Renal cortical epithelial cell (primary cell): ENCODE measurements at regions not wholly inside any gene's neighbourhood (a gene's known extent, or its start where the extent isn't known, plus 50 kb on each side); places are given as distances from the start of the nearest gene placed in this dataset.

Source experiments
- DNase-seq: peaks from one replicate; pipeline ENCODE4 v3.0.0-alpha.2; 2011; ENCODE audit warnings: low read depth

DNA sequence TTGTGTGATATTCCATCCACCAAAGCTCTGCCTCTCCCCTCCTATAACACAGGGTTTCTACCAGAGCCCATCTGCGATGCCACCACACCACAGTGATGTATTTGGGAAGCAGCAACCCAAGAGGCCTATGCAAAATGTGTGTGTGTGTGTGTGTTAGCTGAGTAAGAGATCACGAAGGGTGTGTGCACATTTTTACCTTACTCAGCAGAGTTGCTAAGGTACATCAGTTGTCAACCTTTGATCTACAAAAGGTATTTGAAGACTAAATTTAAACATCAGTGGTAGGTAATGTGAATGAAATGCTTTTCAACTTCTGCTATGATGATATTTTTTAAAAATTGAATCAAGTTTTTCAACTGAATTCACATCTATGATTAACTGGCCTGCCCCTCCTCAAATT, 227.6 kb downstream of the FBXO15 start:
- no peak for DNase-seq

DNA sequence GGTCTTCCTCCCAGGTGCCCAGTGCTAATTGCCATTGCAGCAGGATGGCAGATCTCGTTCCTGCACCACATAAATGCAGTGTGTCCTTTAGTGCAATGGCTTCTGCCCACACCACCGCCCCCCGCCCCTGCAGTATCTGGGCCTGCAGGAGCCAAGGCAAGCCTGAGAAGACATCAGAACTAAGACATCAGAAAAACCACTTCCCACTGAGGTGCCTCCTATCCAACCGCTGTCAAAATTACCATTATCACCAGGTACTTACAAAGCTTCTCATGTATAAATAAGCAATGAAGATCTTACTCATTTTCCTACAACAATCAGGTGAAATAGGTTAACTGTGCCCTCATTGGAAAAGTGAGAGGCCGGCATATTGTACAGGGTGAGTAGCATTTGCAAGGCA, 228.8 kb downstream of the FBXO15 start:
- no peak for DNase-seq

DNA sequence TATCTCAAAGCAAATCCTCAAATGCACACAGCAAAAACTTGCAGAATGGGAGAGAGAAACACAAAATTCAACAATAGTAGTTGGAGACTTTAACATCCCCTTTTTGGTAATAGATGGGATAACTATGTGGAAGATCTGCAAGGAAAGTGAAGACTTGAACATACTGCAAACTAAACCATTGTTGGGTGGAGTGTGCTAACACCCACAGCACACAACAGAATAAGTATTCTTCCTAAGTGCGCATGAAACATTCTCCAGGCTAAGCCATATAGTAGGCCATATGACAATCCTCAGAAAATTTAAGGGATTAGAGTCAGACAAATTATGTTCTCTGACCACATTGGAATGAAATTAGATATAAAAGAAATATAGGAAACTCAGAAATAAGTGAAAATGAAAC, 230.6 kb downstream of the FBXO15 start:
- no peak for DNase-seq

DNA sequence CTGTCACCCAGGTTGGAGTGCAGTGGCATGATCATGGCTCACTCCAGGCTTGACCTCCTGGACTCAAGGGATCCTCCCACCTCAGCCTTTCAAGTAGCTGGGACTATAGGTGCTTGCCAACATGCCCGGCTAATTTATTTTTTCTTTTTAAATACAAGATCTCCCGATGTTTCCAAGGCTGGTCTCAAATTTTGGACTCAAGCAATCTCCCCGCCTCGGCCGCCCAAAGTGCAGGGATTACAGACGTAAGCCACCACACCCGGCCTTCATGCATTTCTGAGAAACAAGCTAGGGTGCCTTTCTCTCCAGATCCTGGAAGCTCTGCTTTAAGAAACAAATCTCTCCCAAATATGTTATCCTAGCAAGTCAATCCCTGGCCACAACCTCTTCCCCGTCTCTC, 234.1 kb downstream of the FBXO15 start:
- DNase-seq, result no peak

DNA sequence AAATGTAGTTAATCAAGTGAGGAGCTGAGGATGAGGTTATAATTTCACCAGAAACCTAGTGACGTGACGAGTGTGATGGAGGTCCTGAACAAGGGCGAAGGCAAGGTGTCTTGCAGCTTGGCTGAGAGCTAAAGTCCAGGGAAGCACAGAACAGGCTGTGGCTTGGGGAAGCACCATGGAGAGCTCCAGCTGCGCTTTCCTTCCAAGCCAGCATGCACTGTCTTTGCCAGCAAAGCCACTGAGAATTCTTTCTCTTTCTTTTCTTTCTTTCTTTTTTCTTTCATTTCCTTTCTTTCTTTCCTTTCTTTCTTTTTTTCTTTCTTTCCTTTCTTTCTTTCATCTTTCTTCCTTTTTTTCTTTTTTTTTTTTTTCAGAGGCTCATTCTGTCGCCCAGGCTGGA, 239.3 kb downstream of the FBXO15 start:
- peak; percentile 15 for DNase-seq

DNA sequence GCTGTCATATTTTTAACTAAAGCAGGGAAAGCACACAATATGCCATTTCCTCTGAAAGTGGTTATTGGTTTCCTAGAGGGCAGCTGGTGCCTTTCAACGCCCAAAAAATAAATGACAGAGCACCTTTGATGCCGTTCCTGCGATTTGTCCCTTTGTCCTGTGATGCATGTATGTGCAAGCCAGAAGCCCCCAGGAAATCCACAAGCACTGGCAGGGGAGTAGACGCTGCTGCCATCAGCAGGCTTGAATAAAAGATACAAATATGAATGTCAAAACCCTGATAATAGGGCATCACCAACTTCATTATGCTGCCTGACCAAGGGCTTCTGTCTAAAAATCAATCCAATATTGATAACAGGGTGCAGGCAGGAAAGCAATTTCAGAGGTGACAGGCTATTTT, 246.1 kb downstream of the FBXO15 start:
- DNase-seq, result no peak

DNA sequence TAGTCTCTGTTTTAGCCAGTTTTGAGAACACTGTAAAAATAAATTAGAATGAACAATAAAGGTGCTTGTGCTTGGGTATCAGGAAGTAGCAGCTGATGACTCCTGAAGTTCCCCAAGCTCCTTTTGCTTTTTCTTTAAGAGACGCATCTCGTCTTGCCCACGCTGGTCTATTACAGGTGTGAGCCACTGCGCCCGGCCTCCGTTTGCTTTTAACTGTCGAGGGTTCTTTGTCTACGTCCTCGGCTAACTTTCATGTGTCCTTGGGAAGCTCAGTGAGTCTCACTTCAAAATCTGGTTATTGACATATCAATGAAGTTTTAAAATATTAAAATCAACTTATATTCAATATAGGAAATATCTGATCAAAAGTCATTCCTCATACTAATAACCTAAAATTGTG, 246.5 kb downstream of the FBXO15 start:
- no peak for DNase-seq

DNA sequence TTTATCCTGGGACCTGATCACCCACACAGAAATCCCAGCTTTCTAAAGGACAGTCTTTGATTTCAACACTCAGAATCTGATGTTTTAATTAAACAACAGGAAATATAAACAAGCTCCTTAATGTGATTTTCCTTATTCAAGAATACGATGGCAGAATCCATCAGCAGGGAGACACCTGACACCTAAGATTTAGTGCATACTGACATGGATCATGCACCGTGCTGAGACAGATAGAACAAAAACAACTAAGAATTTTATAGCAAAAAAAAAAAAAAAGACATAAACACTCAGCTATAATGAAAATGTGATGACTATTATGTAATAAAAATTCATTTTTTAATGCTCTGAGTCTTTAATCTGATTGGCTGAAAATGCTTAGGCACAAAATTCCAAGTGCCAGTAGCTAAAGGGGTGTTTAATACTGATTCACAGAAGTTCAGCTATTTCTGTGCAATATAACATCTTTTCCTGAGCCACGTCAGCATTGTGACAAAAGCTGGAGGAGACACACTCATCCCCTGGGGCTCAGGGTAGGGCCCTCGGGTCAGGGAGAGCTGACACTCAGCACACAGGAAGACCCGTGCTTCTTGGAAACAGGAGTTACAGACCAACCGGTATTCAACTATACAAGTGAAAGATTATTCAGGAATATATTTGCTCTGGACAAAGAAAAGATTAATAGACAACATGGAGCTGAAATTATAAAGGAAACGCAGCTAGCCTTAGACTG, 247.4 kb downstream of the FBXO15 start:
- no peak for DNase-seq

DNA sequence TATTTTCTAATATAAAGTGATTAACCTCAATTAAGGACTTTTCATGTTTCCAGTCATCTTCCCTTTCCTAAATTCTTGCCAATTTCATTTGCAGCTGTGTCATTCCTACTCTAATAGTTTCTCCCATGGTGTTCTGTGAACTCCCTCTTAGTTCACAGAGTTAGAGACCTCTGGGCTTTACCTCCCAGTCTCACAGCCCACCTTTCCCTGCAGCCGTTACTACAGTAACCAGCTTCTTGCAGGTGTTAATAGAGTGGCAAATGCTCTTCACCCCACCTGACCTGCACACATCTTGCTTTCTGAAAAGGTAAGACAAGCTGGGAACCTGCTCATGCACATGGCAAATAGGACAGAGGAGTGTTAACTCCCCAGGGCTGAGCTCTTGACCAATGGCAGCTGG, 250.1 kb downstream of the FBXO15 start:
- DNase-seq, result no peak

DNA sequence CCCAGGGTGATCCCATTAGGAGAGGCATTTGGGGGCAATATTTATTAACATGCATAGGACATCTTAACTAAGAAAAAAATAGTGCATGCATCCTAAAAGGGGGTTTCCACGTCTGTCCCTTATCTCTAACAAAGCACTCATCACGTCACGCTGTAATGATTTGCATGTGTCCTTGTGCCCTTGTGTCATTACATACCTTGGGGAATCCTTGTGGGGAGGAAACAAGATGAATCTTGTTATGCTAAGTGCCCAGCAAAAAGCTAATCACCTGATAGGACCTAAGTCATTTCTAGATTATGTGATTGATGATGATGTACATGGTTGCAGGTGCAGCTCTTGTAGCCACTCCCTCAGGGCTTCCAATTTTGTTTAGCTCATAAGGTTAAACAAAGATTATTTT, 250.9 kb downstream of the FBXO15 start:
- DNase-seq, result no peak

DNA sequence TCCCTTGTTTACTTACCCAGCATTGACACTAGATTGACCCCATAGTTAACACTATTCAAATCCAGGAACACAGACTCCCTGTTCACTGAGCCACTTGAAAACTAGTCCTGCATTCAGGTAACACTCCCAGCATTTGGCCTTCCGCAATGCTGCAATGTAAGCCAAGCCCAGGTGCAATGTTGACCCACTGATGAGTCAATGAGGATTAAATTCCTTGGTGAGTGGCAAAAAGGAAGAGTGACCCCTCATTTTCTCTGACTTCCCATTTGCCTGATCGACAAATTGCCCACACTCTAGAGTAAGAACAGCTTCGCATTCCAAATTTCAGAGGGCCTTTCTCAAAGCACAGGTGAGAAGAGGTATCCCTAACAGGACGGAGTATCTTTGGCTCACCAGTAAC, 251.9 kb downstream of the FBXO15 start:
- no peak for DNase-seq

DNA sequence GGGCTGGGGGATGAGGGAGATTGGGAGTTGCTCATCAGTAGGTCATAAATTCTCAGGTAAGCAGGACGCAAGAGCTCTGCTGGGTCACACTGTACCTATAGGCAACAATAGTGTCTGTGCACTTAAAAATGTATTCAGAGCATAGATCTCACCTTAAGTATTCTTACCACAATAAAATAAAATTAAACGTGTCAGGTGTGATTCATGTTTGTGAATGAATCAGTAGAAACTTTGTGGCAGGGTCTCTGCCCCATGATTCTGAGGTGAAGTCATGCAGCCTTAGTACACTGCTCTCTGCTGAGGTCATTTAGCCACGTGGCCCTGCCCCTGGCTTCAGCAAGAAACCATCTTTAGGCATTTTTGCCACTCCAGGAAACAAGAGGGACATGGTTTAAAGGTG, 253.8 kb downstream of the FBXO15 start:
- no peak for DNase-seq

DNA sequence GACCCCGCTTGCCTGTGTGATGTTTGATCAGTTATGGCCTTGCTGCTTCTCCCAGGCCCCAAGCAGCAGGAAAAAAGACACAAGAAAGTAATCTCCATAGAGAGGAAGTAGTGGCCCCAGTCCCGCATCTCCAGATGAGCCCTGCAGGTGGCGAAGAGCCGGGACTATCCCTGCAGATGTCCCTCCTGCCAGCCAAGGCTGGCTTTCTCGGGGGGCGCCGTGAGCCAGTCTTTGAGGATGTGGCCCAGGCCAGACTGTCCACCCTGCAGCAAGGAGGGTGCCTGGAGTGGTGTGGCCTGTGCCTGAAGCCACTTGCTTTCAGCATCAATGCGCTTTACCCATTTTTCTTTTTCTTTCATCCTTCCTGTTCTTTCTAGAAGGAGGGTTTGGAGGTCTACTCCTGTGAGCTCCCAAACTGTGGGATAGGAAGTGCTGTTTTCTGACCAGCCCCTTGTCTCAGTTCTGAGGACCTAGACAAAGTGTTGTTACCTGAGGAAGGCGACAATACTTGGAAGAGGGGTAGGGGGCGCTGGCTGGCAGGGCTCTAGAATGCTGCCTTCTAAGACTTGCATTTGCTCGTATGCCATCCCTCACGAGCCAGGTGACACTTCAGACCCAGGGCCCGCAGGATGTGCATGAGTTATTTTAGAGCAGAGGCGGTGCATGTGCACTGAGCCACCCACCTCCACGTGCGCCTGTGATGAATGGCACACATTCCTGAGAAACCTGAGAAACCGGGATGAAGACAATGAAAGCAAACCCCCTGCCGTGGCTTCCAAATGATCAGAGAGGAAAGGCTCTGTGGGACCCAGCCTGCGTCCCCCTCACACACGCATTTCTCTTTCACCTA, 255.8 kb downstream of the FBXO15 start:
- DNase-seq, result no peak

DNA sequence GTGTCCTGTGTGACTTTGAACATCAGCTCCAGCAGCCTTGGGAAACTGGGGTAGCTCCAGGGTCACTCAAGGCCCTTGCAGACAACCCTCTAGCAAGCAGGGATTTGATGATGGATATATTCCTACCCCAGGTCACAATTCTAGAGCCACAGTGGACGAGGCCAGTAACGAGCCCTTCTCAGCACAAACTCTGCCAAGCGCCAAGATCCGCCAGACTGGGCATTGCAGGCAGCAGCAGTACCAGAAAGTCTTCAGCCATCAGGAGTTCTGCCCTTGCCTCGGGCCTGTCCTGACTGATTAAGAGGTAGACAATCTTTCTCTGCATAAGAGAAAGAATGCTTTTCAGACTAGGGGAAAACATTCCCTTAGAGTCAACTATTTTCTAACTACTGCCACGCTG, 259.1 kb downstream of the FBXO15 start:
- no peak for DNase-seq

DNA sequence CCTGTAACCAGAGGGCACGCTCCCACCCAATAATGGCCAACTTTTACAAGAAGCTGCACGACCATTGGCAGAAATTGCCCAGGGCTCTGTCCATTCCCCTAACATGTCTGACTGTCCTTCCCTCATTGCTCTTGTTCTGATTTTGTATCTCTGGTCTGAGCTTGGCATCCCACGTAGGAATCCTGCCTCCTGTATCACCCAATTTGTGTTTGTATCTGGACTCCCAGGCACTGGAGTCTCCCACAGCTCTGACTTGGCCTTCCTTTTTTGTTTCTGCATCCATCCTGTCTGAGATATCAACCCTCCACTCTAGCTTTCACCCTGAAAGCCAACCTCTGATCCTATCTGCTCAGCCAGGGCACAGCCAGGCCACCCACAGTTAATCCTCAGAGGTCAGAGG, 259.8 kb downstream of the FBXO15 start:
- no peak for DNase-seq

DNA sequence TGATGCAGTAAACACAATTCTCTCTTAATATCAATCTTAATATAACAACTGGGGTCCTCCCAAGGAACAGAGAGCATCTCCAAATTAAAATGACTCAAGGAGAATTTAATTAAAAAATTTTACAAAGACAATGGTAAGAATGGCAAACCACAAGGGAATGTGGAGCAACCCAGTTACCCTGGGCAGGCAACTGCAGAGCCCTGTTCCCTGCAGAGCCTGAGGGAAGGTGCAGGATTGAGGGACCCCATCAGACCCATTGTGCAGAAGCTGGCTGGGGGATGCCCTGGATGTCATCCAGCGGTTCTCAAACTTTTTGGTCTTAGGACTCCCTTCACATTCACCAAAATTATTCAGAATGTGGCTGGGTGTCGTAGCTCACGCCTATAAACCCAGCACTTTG, 262.8 kb downstream of the FBXO15 start:
- DNase-seq, result no peak

DNA sequence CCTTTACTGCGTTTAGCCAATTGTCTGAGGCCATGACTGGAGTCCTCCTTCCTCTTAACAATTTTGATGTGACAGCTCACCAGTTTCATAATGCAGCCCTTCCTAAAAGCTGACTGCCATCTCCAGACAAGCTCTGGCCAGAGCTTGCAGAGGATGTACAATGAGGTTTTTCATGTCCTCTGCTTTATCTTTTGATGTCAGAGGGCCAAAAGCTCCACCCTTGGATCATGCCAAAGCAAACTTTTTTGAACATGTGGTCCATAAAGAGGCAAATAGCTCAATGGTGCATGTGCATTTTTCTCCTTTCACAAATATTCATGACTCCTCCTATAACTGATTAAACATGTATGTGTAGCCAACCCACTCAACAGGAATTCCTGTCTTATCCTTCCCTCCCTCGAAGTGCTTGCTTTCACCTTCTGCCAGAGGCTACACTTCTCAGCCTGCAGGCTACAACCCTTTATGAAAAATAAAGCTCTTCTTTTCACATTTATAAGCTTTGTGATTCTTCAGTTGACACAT, 266.2 kb downstream of the FBXO15 start:
- DNase-seq, result no peak

DNA sequence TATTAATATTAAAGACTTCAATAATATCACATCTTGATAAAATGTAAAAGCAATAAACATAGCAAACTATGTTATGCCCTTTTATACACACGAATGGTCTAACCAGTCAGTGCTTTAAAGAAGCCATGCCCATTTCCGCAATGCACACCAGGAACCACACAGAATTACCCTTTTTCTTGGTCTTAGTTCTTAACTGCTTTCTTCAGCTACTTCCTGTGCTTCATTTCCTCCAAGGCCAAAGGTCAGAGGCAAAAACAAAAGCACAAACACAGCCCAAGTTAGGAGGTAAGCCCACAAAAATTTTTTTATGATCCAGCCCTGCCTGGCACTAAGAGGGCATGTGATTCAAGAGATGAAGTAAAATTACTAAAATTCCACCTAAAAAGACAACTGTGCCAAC, 267.2 kb downstream of the FBXO15 start:
- DNase-seq, result no peak

DNA sequence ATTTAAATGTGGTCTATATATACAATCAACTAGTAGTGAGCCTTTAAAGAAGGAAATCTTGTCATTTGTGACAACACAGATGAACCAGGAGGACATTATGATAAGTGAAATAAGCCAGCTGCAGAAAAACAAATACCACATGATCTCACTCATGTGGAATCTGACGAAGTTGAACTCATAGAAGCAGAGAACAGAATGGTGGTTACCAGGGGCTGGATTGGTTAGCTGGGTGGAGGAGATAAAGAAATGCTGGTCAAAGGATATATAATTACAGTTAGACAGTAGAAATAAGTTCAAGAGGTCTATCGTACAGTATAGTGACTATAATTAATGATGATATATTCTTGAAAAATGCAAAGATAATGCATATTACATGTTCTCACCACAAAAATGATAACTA, 267.9 kb downstream of the FBXO15 start:
- no peak for DNase-seq

DNA sequence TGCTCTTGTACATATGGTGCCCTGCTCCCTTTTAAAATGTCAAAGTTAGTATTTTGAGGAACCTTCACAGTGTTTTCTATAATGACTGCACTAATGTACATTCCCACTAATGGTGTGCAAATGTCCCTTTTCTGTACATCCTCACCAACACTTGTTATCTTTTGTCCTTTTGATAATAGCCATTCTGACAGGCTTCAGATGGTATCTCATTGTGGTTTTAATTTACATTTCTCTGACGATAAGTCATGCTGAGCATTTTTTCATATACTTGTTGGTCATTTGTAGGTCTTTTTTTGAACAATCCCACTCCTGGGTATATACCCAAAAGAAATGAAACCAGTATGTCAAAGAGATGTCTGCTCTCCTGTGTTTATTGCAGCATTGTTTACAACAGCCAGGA, 268.3 kb downstream of the FBXO15 start:
- no peak for DNase-seq

DNA sequence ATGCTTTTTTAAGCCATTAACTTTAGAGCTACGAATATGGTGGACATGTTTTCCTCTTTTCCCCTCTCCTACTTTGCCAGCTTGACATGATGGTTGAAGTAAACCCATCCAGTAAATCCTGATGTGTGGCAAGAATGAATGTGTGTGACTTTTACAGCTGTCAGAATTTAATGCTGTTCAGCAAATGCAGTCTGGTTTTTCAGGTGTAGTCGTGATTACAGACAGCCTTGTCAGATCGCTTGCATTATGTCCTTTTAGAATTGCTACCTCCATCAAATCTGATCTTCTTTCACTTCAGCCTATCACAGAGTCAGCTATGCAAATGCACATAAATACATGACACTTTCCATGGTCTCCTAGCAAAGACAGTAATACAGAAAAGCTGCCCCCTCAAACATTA, 278.5 kb downstream of the FBXO15 start:
- no peak for DNase-seq

DNA sequence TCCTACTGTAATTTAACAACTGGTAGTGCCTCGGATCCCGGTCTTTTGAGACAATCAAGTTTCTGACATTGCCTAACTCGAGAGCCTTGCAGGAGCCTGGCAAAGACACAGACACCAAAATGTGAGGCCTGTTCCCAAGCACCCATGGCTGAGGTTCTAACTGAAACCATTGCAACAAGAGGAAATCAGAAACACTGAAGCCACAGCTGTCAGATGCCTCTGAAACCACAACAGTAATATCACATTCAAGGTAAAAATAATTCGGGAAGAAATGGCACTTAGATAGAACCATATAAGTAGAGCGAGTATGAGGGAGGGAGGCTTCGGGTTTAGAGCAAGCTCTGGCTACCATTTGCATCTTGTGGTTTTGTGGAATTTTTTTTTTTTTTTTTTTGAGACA, 285.9 kb downstream of the FBXO15 start:
- no peak for DNase-seq

DNA sequence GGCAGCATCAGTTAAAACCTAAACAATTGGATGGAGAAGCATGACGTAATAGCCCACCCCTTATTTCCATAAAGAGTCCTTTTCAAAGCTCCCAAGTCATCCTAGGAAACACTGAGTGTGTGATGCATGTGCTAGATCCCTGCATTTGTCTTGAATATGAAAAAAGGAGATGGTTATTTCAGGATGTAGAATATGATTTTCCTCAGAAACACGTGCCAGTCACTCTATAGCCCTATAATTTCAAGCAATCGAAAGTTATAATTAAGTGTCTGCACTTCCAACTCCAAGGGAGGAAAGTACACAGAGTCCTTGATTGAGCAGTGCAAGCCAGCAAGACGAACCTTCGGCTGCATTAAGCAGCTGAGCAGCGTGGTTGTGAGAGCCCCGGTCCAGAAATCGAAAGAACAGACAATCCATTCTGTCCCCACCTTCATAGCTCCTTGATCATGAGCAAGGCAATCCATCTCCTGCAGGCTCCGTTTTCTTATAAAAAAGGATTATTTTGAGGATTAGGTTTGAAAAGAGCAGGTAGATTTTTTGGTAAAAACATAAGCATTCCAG, 287.7 kb downstream of the FBXO15 start:
- DNase-seq, result no peak
